Gastroesophageal sphincter (tissue), 3 donors: ENCODE measurements at regions not wholly inside any gene's neighbourhood (a gene's known extent, or its start where the extent isn't known, plus 50 kb on each side); places are given as distances from the start of the nearest gene placed in this dataset.

Source experiments
- CTCF ChIP-seq, 4 experiments: fragments of 200-600 bp in 2 of 4; fragments of 450-650 bp in 2 of 4; sonication (generic) in 1 of 4; IDR thresholded peaks; one replicate each; pipeline ENCODE4 v1.5.1; 2017 to 2019; ENCODE audit warnings: antibody characterized with exemption in 4 of 4, mild to moderate bottlenecking in 2 of 4, moderate library complexity in 2 of 4
- EP300 ChIP-seq: sonication (generic); formaldehyde crosslinking; IDR thresholded peaks from one replicate; pipeline ENCODE4 v1.6.1; 2017; ENCODE audit warnings: antibody characterized with exemption, mild to moderate bottlenecking
- POLR2A ChIP-seq, 2 donors: fragments of 450-650 bp; IDR thresholded peaks; one replicate each; pipeline ENCODE4 v1.6.1; 2017; ENCODE audit warnings: antibody characterized with exemption in 2 of 2, mild to moderate bottlenecking in 2 of 2, moderate library complexity in 1 of 2
- POLR2AphosphoS5 ChIP-seq: sonication (generic); formaldehyde crosslinking; IDR thresholded peaks from one replicate; pipeline ENCODE4 v1.6.1; 2017; ENCODE audit warnings: antibody characterized with exemption

GRCh38 chr14:87046960-87047359 lies 946.0 kb downstream of the GALC start:
- TF ChIP-seq POLR2AphosphoS5 (no peak), CTCF (IDR thresholded peaks at IDR 0.05) (no peak), EP300 (no peak), POLR2A (IDR thresholded peaks at IDR 0.05) (no peak)
